Omental fat pad (tissue), 3 donors: ENCODE measurements at regions not wholly inside any gene's neighbourhood (a gene's known extent, or its start where the extent isn't known, plus 50 kb on each side); places are given as distances from the start of the nearest gene placed in this dataset.
A peak's percentile ranks its signal among the peaks of the same experiment; 100 is the strongest.

Experiments
- ATAC-seq: fragments of 150-250 bp; one replicate; pipeline ENCODE4 v1.9.1; 2016; ENCODE audit warnings: mild to moderate bottlenecking, moderate library complexity; ENCODE audit not compliant: low FRiP score
- DNase-seq: peaks from one replicate; pipeline ENCODE4 v3.0.0-alpha.2; 2019; ENCODE audit warnings: low spot score
- CTCF ChIP-seq, 3 donors: fragments of 450-650 bp; IDR thresholded peaks; one replicate each; pipeline ENCODE4 v1.5.1; 2016 to 2017; ENCODE audit warnings: antibody characterized with exemption in 3 of 3, mild to moderate bottlenecking in 3 of 3, moderate library complexity in 2 of 3

DNA sequence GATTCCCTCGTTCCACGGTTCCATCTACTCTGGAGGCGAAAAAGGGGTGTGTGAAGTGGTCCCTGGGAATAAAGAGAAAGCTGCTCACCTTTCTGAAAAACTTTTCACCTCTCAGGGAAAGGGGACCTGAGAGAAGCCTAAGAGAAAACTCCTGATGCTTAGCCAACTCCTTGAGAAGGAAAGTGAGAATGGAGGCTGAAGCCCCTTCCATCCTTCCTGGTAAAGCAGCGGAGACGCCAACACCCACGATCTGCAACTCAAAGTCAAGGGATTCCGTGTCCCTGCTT lies 110.0 kb downstream of the ARF6 start:
- no peak for DNase-seq
- ATAC-seq: no peak
- TF ChIP-seq CTCF (IDR thresholded peaks at IDR 0.05): no peak

- ATAC-seq (peak; percentile 39), DNase-seq (peak; percentile 58)
- no peak for TF ChIP-seq CTCF (IDR thresholded peaks at IDR 0.05)
These were observed 110.5 kb downstream of the ARF6 start for GRCh38 chr14:50003213-50004021.

DNA sequence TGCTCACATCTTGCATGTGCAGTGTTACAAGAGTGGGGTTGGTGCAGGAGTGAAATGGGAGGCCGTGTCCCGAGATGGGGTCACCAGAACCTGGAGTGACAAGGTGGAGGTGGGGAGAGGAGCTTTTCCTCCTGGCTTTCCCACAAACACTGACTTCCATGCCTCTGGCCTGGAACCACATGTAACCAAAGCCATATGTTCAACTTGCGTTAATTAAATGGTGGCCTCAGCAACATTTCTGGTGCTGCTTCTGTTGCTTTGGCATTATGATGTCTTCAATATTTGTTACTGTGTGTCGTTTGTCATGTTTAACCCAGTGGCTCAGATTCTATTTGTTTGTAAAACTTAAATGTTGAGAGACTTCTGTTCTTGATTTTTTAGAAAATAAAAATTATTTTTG lies 110.2 kb downstream of the VCPKMT start:
- TF ChIP-seq CTCF (IDR thresholded peaks at IDR 0.05): no peak
- no peak for DNase-seq
- no peak for ATAC-seq

DNA sequence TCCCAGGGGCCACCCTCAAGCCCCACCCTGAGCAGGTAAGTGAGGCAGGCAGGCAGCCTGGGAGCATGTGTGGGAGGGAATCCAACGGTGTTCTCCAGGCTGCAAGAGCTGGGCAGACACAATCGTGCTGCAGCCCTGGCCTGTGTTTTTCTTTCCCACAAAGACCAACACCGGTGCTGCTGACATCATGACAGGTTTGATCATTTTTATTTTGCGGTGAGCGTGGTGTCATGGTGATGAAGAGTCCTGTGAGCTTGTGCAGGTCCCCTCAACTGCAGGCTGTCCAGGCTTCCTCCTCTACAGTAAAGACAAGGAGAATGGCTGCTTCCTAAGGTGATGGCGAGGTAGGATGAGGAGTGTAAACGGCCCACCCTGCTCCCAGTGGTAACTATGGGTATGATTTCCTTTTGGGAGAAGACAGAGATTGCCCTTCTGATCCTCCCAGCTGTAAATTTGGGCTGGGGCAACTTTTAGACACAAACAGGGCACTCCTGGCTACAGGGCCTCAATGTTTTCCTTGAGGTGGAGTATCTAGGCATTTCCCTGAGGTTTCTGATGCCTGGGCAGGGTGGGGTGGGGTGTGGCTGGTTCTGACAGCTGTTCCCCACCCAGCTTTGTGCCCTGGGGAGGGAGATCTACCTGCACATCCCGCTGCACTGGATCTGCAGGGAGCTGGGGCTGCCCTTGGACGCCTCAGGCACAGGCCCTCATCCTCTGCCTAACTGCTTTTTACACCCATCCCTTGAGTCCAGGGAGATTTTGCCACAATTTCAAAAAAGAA lies 109.1 kb downstream of the VCPKMT start:
- no peak for TF ChIP-seq CTCF (IDR thresholded peaks at IDR 0.05)
- no peak for DNase-seq
- no peak for ATAC-seq

- no peak for ATAC-seq
- TF ChIP-seq CTCF (IDR thresholded peaks at IDR 0.05): no peak
These were observed 107.8 kb downstream of the VCPKMT start for GRCh38 chr14:50008562-50008961.

GRCh38 chr14:50008974-50009373 lies 107.4 kb downstream of the VCPKMT start:
- no peak for DNase-seq
- no peak for ATAC-seq
- TF ChIP-seq CTCF (IDR thresholded peaks at IDR 0.05): no peak

More at GRCh38 chr14:50008562-50008961, 107.8 kb downstream of the VCPKMT start:
- no peak for DNase-seq

DNA sequence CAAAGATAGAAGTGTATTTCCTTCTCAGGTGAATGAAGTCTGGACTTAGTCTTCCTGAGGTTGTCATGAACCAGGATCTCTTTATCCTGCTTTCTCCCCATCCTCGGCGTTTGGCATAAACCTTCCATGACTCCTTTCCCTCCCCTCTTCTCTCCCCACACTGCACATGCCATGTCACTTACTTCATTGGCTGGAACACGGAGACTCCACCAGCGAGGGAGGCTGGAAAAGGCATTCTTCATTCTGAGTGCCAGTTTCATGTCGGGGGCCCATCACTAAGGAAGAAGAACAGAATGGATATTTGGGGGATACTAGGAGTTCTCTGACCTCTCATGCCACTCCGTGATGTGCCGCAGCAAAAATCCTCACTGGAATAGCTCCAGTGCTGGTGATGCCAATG lies 105.6 kb downstream of the VCPKMT start:
- TF ChIP-seq CTCF (IDR thresholded peaks at IDR 0.05): no peak
- no peak for DNase-seq
- no peak for ATAC-seq
